HepG2 (cell line): ENCODE measurements at regions not wholly inside any gene's neighbourhood (a gene's known extent, or its start where the extent isn't known, plus 50 kb on each side); places are given as distances from the start of the nearest gene placed in this dataset.

ENCODE experiments used
- ATAC-seq: fragments of 200-7000 bp; cut with Tn5 transposase; 3 replicates; pipeline ENCODE4 v1.9.1; 2020; ENCODE audit warnings: mild to moderate bottlenecking, moderate library complexity
- BruUV-seq: library from RNA; stranded (reverse); fragments of 400-500 nt; replicated peaks from 2 replicates; lab custom pipeline; 2021; lab: Mats Ljungman, UMichigan
- CTCF ChIA-PET: fragments of 300-600 bp; formaldehyde crosslinking; extraction: SDS; loops from one replicate; lab custom pipeline; 2021; ENCODE audit warnings: low total read pairs, inconsistent platforms, low intra/inter-chr PET ratio; lab: Yijun Ruan, JAX
- POLR2A ChIA-PET: fragments of 350-600 bp; sonication (Branson Sonifier 250); formaldehyde crosslinking; loops from one replicate; lab custom pipeline; 2020; ENCODE audit warnings: antibody characterized with exemption, inconsistent platforms; lab: Yijun Ruan, JAX
- DNase-seq: peaks from one replicate; pipeline ENCODE4 v3.0.0-alpha.2; 2015; ENCODE audit warnings: low spot score
- FAIRE-seq: peaks from 3 replicates; lab custom pipeline; 2011; peaks lifted over from hg19 to GRCh38; lab: Jason Lieb, UNC
- H2AFZ ChIP-seq: one replicate; pipeline ENCODE4 v1.6.1; 2011; ENCODE audit warnings: low read length, inconsistent platforms
- H3K27ac ChIP-seq: fragments of 300-600 bp; 3 replicates; pipeline ENCODE4 v1.8.0; 2011; ENCODE audit warnings: mixed run types, mild to moderate bottlenecking, mixed read lengths, low read length, inconsistent platforms; ENCODE audit not compliant: insufficient read depth; ENCODE audit errors: extremely low read length
- H3K27me3 ChIP-seq, 2 experiments: fragments of 200-600 bp in 1 of 2; 2 replicates in 1 of 2; 3 replicates in 1 of 2; pipeline versions ENCODE4 v1.6.0 to v1.8.0; 2011; ENCODE audit warnings: low read length in 2 of 2, mild to moderate bottlenecking in 2 of 2, moderate library complexity in 2 of 2, inconsistent platforms in 1 of 2; ENCODE audit not compliant: insufficient read depth in 2 of 2, control insufficient read depth in 1 of 2
- H3K36me3 ChIP-seq, 2 experiments: fragments of 200-600 bp in 1 of 2; replicated peaks in 1 of 2; 2 replicates in 1 of 2; 3 replicates in 1 of 2; pipeline versions ENCODE4 v1.5.1 to v1.8.0; 2011; ENCODE audit warnings: low read length in 2 of 2, inconsistent platforms in 1 of 2; ENCODE audit not compliant: insufficient read depth in 2 of 2, control insufficient read depth in 1 of 2
- H3K4me1 ChIP-seq: 2 replicates; pipeline ENCODE4 v1.5.1; 2012; ENCODE audit warnings: low read length, inconsistent platforms; ENCODE audit not compliant: insufficient read depth
- H3K4me2 ChIP-seq: 2 replicates; pipeline ENCODE4 v1.6.0; 2011; ENCODE audit warnings: low read depth, low read length, inconsistent platforms
- H3K4me3 ChIP-seq, 3 experiments: fragments of 200-600 bp in 1 of 3; sonication (generic), shearing (Covaris generic) in 1 of 3; replicated peaks in 1 of 3; 2 replicates each; pipeline ENCODE4 v1.5.1; 2011 to 2016; ENCODE audit warnings: low read length in 3 of 3, inconsistent platforms in 2 of 3, low read depth in 2 of 3, mild to moderate bottlenecking in 2 of 3, control low read depth in 1 of 3, mixed read lengths in 1 of 3; ENCODE audit not compliant: insufficient read depth in 1 of 3
- H3K79me2 ChIP-seq: one replicate; pipeline ENCODE4 v1.6.1; 2011; ENCODE audit warnings: low read length, inconsistent platforms; ENCODE audit not compliant: insufficient read depth
- H3K9ac ChIP-seq: 2 replicates; pipeline ENCODE4 v1.6.0; 2011; ENCODE audit warnings: mild to moderate bottlenecking, low read depth, low read length, inconsistent platforms; ENCODE audit not compliant: insufficient read depth
- H3K9me3 ChIP-seq: 2 replicates; pipeline ENCODE4 v1.5.1; 2012; ENCODE audit warnings: mild to moderate bottlenecking, low read length
- H4K20me1 ChIP-seq: 2 replicates; pipeline ENCODE4 v1.6.0; 2011; ENCODE audit warnings: inconsistent platforms, mild to moderate bottlenecking, low read length, moderate library complexity; ENCODE audit not compliant: insufficient read depth
- CREM ChIP-seq, 2 experiments: sonication (generic) in 1 of 2; formaldehyde crosslinking in 1 of 2; IDR thresholded peaks; 2 replicates each; pipeline versions ENCODE4 v1.4.0 to v1.6.1; 2016 to 2020; ENCODE audit warnings: antibody characterized with exemption in 1 of 2, mild to moderate bottlenecking in 1 of 2, missing genetic modification reagents in 1 of 2
- POLR2AphosphoS5 ChIP-seq: IDR thresholded peaks from 2 replicates; pipeline ENCODE4 v1.6.1; 2012; ENCODE audit warnings: low read depth, low read length
- SMARCE1 ChIP-seq: fragments of 450-650 bp; IDR thresholded peaks from 2 replicates; pipeline ENCODE4 v1.6.1; 2017; ENCODE audit warnings: borderline replicate concordance
- TOE1 ChIP-seq: sonication (generic); formaldehyde crosslinking; IDR thresholded peaks from 2 replicates; pipeline ENCODE4 v1.4.0; 2020; ENCODE audit warnings: mild to moderate bottlenecking, missing genetic modification reagents
- TSC22D2 ChIP-seq: sonication (generic); formaldehyde crosslinking; IDR thresholded peaks from 2 replicates; pipeline ENCODE4 v1.5.1; 2020; ENCODE audit warnings: missing genetic modification reagents, mild to moderate bottlenecking, borderline replicate concordance
- ZNF329 ChIP-seq: sonication (generic); formaldehyde crosslinking; IDR thresholded peaks from 2 replicates; pipeline ENCODE4 v1.9.0; 2021; ENCODE audit warnings: low read depth, mild to moderate bottlenecking, missing genetic modification reagents
- ZNF709 ChIP-seq: sonication (generic); formaldehyde crosslinking; IDR thresholded peaks from 2 replicates; pipeline ENCODE4 v1.5.0; 2020; ENCODE audit warnings: mild to moderate bottlenecking, missing genetic modification reagents
- WGBS: methylation state at CpG from one replicate; pipeline ENCODE4 v1.1.6; 2017; ENCODE audit warnings: low lambda C conversion rate; 5-methylcytosine and 5-hydroxymethylcytosine counted together
- in situ Hi-C: cut with HindIII; loops from 2 replicates; pipeline ENCODE4 v1.10.0; 2017; ENCODE audit warnings: low pct_unique_long_range_greater_than_20kb; ENCODE audit not compliant: extremely low pct_ligation_motif_present
- intact Hi-C: fragments of 100-400 bp; cut with micrococcal nuclease; formaldehyde crosslinking; loops from one replicate; pipeline ENCODE4 v1.10.0; 2022; ENCODE audit not compliant: unreplicated experiment
- TF ChIP-seq, protein P1 (sequence below): sonication (generic); formaldehyde crosslinking; IDR thresholded peaks from 2 replicates; pipeline ENCODE4 v1.4.0; 2020; ENCODE audit warnings: mild to moderate bottlenecking, missing genetic modification reagents, borderline replicate concordance
- TF ChIP-seq, protein P2 (sequence below): sonication (generic); formaldehyde crosslinking; IDR thresholded peaks from 2 replicates; pipeline ENCODE4 v1.4.0; 2020; ENCODE audit warnings: missing genetic modification reagents

DNA sequence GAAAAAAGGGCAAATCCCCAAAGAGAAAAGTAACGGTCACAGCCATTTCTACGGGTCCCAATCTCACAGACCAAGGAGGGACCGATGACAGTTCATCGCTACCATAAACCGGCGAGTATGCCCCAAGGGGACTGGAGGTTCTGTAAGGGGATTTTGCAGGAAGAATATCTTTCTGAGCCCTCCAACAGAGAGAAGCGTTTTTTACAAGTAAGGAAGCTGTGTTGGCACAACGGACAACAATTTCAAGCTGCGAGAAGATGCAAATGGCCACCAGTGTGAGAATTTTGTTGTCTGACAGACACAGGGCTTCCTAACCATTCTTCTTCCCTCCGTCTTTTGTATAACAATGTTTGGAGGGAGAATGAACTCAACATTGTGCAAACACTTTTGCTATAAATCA lies 1043.1 kb downstream of the ADGRL2 start (continued):
- TF ChIP-seq TOE1, result no peak
- no peak for TF ChIP-seq ZNF329 (CRISPR knock-in tag)
- no peak for TF ChIP-seq CREM (IDR thresholded peaks at IDR 0.05)
- no peak for TF ChIP-seq CREM (CRISPR knock-in tag; IDR thresholded peaks at IDR 0.05)

DNA sequence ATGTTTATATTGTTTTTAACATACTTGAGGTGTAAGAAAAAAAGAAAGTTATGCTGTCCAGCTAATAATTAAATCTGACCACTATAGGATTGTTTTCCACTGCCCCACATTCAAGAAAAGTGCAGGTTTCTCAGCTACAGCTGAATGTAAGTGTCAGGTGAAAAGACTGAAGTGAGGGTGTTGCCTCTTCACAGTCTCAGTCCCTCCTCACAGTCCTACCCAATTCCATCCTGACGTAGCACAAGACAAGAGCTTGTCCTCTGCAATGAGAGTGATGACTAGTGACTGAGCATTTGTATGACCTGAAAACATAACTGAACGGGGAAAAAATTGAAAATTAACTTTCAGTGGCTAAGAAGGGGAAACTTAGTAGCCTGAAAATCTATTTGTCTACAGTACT lies 1039.5 kb downstream of the ADGRL2 start:
- WGBS, result 2% methylated on average over 2 of the region's 2 CpGs
- Histone ChIP-seq H3K27ac (no peak overlapping the region), H3K36me3 (no peaks in the 10 kb centered on the region), H2AFZ (no peak overlapping the region), H3K27me3 (no peaks in the 10 kb centered on the region), H3K4me3 (no peak overlapping the region)
- intact Hi-C loops (no loop called here), in situ Hi-C loops (no loop called here)
- ChIA-PET CTCF (no interaction called here), POLR2A (no interaction called here)
- no peak for DNase-seq
- TF ChIP-seq TSC22D2 (CRISPR knock-in tag) (no peak), POLR2AphosphoS5 (no peak)
- TF ChIP-seq, all 625 proteins: peak for 0
- H3K4me2 ChIP-seq, result no peak overlapping the region
- H3K9me3 ChIP-seq, result peaks cover 61% of the 10 kb centered on the region; the same call in 1 of the 2 replicates
- no TSS peak for BruUV-seq
- no peak overlapping the region for H3K9ac ChIP-seq
- H4K20me1 ChIP-seq, result no peaks in the 10 kb centered on the region
- no peaks in the 10 kb centered on the region for H3K79me2 ChIP-seq
- no peaks in the 10 kb centered on the region for H3K4me1 ChIP-seq
- FAIRE-seq (no peak), ATAC-seq (no peak)

DNA sequence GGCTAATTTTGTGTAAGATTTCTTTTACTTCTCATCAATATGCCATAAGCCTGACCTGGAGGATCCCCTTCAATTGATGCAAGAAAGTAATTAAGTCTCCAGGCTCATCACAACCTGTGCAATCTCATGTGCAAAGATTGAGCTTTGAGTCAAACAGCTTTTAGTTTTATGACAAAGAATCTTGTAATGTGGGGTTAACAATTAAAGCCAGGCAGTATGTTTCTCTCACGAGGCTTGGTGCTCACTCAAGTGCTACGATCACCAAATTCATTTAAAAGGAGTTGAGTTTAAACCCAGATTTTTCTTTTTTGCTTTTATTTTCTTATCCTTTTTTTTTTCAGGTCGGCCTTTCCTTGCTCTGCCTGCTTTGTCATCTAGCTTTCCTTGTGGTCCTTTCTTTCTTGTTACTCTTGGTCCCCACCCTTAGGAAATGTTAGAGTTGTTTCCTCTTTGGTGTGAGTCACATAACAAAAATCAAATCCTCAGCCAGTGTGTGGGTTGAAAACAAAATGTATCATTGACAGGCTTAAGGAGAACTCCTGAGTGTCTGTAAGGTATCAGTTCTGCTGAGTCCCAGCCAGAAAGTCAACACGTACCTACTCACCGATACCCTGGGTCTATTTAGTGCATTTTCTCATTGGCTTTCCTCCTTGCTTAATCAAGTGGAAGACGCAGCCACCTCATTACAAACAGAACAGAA lies 1037.2 kb downstream of the ADGRL2 start:
- ChIA-PET CTCF (no interaction called here), POLR2A (no interaction called here)
- FAIRE-seq, result no peak
- H3K4me1 ChIP-seq, result no peaks in the 10 kb centered on the region
- no peaks in the 10 kb centered on the region for H3K36me3 ChIP-seq
- in situ Hi-C loops (no loop called here), intact Hi-C loops (no loop called here)
- WGBS, result 23% methylated on average over 6 of the region's 6 CpGs
- H2AFZ ChIP-seq, result no peak overlapping the region
- DNase-seq, result no peak
- H3K27me3 ChIP-seq, result no peaks in the 10 kb centered on the region
- no peaks in the 10 kb centered on the region for H4K20me1 ChIP-seq
- H3K4me3 ChIP-seq, result no peak overlapping the region
- no peak overlapping the region for H3K27ac ChIP-seq
- no peak for ATAC-seq
- H3K4me2 ChIP-seq, result no peak overlapping the region
- BruUV-seq, result no TSS peak
- H3K79me2 ChIP-seq, result no peaks in the 10 kb centered on the region
- H3K9ac ChIP-seq, result no peak overlapping the region
- peaks cover 71% of the 10 kb centered on the region for H3K9me3 ChIP-seq
- no peak for TF ChIP-seq SMARCE1
- TF ChIP-seq, protein P1, sequence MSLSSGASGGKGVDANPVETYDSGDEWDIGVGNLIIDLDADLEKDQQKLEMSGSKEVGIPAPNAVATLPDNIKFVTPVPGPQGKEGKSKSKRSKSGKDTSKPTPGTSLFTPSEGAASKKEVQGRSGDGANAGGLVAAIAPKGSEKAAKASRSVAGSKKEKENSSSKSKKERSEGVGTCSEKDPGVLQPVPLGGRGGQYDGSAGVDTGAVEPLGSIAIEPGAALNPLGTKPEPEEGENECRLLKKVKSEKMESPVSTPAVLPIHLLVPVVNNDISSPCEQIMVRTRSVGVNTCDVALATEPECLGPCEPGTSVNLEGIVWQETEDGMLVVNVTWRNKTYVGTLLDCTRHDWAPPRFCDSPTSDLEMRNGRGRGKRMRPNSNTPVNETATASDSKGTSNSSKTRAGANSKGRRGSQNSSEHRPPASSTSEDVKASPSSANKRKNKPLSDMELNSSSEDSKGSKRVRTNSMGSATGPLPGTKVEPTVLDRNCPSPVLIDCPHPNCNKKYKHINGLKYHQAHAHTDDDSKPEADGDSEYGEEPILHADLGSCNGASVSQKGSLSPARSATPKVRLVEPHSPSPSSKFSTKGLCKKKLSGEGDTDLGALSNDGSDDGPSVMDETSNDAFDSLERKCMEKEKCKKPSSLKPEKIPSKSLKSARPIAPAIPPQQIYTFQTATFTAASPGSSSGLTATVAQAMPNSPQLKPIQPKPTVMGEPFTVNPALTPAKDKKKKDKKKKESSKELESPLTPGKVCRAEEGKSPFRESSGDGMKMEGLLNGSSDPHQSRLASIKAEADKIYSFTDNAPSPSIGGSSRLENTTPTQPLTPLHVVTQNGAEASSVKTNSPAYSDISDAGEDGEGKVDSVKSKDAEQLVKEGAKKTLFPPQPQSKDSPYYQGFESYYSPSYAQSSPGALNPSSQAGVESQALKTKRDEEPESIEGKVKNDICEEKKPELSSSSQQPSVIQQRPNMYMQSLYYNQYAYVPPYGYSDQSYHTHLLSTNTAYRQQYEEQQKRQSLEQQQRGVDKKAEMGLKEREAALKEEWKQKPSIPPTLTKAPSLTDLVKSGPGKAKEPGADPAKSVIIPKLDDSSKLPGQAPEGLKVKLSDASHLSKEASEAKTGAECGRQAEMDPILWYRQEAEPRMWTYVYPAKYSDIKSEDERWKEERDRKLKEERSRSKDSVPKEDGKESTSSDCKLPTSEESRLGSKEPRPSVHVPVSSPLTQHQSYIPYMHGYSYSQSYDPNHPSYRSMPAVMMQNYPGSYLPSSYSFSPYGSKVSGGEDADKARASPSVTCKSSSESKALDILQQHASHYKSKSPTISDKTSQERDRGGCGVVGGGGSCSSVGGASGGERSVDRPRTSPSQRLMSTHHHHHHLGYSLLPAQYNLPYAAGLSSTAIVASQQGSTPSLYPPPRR (CRISPR knock-in tag), result no peak
- TF ChIP-seq, protein P2, sequence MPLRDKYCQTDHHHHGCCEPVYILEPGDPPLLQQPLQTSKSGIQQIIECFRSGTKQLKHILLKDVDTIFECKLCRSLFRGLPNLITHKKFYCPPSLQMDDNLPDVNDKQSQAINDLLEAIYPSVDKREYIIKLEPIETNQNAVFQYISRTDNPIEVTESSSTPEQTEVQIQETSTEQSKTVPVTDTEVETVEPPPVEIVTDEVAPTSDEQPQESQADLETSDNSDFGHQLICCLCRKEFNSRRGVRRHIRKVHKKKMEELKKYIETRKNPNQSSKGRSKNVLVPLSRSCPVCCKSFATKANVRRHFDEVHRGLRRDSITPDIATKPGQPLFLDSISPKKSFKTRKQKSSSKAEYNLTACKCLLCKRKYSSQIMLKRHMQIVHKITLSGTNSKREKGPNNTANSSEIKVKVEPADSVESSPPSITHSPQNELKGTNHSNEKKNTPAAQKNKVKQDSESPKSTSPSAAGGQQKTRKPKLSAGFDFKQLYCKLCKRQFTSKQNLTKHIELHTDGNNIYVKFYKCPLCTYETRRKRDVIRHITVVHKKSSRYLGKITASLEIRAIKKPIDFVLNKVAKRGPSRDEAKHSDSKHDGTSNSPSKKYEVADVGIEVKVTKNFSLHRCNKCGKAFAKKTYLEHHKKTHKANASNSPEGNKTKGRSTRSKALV (CRISPR knock-in tag), result no peak
- TF ChIP-seq ZNF709 (CRISPR knock-in tag), result no peak
